OCI-LY7 (cell line): ENCODE measurements at regions not wholly inside any gene's neighbourhood (a gene's known extent, or its start where the extent isn't known, plus 50 kb on each side); places are given as distances from the start of the nearest gene placed in this dataset.

Experiments
- BruUV-seq: library from RNA; stranded (reverse); fragments of 400-500 nt; replicated peaks from 2 replicates; lab custom pipeline; 2021; lab: Mats Ljungman, UMichigan
- CTCF ChIA-PET: fragments of 300-600 bp; sonication (Branson Sonifier 250); formaldehyde crosslinking; loops from one replicate; lab custom pipeline; 2022; ENCODE audit warnings: antibody characterized with exemption; ENCODE audit not compliant: unreplicated experiment; lab: Charles Lee
- POLR2A ChIA-PET: fragments of 300-600 bp; sonication (Branson Sonifier 250); formaldehyde crosslinking; loops from one replicate; lab custom pipeline; 2022; ENCODE audit warnings: antibody characterized with exemption; lab: Charles Lee
- DNase-seq: peaks from one replicate; pipeline ENCODE4 v3.0.0-alpha.2; 2015; ENCODE audit warnings: low spot score
- H2AFZ ChIP-seq: fragments of 200-600 bp; sonication (generic), shearing (Covaris generic); 2 replicates; pipeline ENCODE4 v1.6.1; 2014; ENCODE audit warnings: mild to moderate bottlenecking, antibody characterized with exemption, low read length, moderate library complexity
- H3K27ac ChIP-seq: fragments of 200-600 bp; sonication (generic); 2 replicates; pipeline ENCODE4 v1.5.1; 2014; ENCODE audit warnings: mixed run types, low read depth, mild to moderate bottlenecking, moderate library complexity, low read length, inconsistent platforms; ENCODE audit not compliant: poor library complexity, severe bottlenecking
- H3K36me3 ChIP-seq: fragments of 200-600 bp; sonication (generic); 2 replicates; pipeline ENCODE4 v1.6.1; 2014; ENCODE audit warnings: mild to moderate bottlenecking, antibody characterized with exemption, low read length, moderate library complexity, mixed read lengths; ENCODE audit not compliant: insufficient read depth
- H3K4me1 ChIP-seq: fragments of 200-600 bp; sonication (generic); 2 replicates; pipeline ENCODE4 v1.5.1; 2014; ENCODE audit warnings: mild to moderate bottlenecking, low read length; ENCODE audit not compliant: insufficient read depth, poor library complexity, severe bottlenecking
- H3K4me2 ChIP-seq: fragments of 200-600 bp; sonication (generic); 2 replicates; pipeline ENCODE4 v1.6.1; 2014; ENCODE audit warnings: mild to moderate bottlenecking, low read length
- H3K4me3 ChIP-seq: fragments of 200-600 bp; sonication (generic); 2 replicates; pipeline ENCODE4 v1.5.1; 2014; ENCODE audit warnings: mild to moderate bottlenecking, low read depth, low read length; ENCODE audit not compliant: poor library complexity, severe bottlenecking
- H3K79me2 ChIP-seq: fragments of 200-600 bp; sonication (generic); 2 replicates; pipeline ENCODE4 v1.6.1; 2016; ENCODE audit warnings: low read depth, mild to moderate bottlenecking, low read length, moderate library complexity, mixed read lengths; ENCODE audit not compliant: insufficient read depth
- H3K9me2 ChIP-seq: fragments of 200-600 bp; sonication (generic); 2 replicates; pipeline ENCODE4 v1.6.1; 2016; ENCODE audit warnings: mild to moderate bottlenecking, low read length, mixed read lengths; ENCODE audit not compliant: insufficient read depth
- H3K9me3 ChIP-seq: fragments of 200-600 bp; sonication (generic); 2 replicates; pipeline ENCODE4 v1.6.1; 2014; ENCODE audit warnings: mild to moderate bottlenecking, mixed run types, low read length, mixed read lengths
- H4K20me1 ChIP-seq: fragments of 200-600 bp; sonication (generic); 2 replicates; pipeline ENCODE4 v1.6.1; 2014; ENCODE audit warnings: mild to moderate bottlenecking, antibody characterized with exemption, low read length, moderate library complexity, mixed read lengths; ENCODE audit not compliant: insufficient read depth
- CTCF ChIP-seq: fragments of 200-600 bp; sonication (generic); conservative IDR thresholded peaks from 2 replicates; pipeline ENCODE4 v1.5.1; 2014; ENCODE audit warnings: mild to moderate bottlenecking, antibody characterized with exemption, low read length, moderate library complexity, mixed read lengths
- EZH2phosphoT487 ChIP-seq: fragments of 200-600 bp; sonication (generic); IDR thresholded peaks from 2 replicates; pipeline ENCODE4 v1.6.1; 2018; ENCODE audit warnings: low read depth, borderline replicate concordance, mild to moderate bottlenecking, mixed run types, antibody characterized with exemption, low read length, moderate library complexity, mixed read lengths
- intact Hi-C: fragments of 100-400 bp; cut with micrococcal nuclease; formaldehyde crosslinking; loops from one replicate; pipeline ENCODE4 v1.10.0; 2022; ENCODE audit not compliant: unreplicated experiment

- Histone ChIP-seq H4K20me1 (no peaks in the 10 kb centered on the region), H3K4me2 (no peak overlapping the region), H3K27ac (no peak overlapping the region), H3K36me3 (no peaks in the 10 kb centered on the region), H3K4me3 (no peak overlapping the region), H3K79me2 (no peaks in the 10 kb centered on the region), H2AFZ (no peak overlapping the region), H3K9me2 (no peaks in the 10 kb centered on the region), H3K9me3 (no peaks in the 10 kb centered on the region), H3K4me1 (no peaks in the 10 kb centered on the region)
- POLR2A ChIA-PET, result interaction anchor here (1.2 kb wide), 1 partner anchor 27 kb away, joined by 3 read pairs; no protein-coding TSS in a partner anchor
- CTCF ChIA-PET, result no interaction called here
- TF ChIP-seq CTCF (no peak), EZH2phosphoT487 (no peak)
- DNase-seq, result no peak
- BruUV-seq, result no TSS peak
- intact Hi-C loops, result no loop called here
Observed at GRCh38 chr16:54805648-54806047, 125.0 kb upstream of the IRX5 start.

GRCh38 chr16:54801057-54801844 lies 129.4 kb upstream of the IRX5 start:
- ChIA-PET CTCF (no interaction called here), POLR2A (no interaction called here)
- Histone ChIP-seq H3K9me2 (no peaks in the 10 kb centered on the region), H4K20me1 (no peaks in the 10 kb centered on the region), H2AFZ (no peak overlapping the region), H3K4me1 (no peaks in the 10 kb centered on the region), H3K9me3 (no peaks in the 10 kb centered on the region), H3K4me3 (no peak overlapping the region), H3K79me2 (no peaks in the 10 kb centered on the region), H3K27ac (no peak overlapping the region), H3K4me2 (no peak overlapping the region), H3K36me3 (no peaks in the 10 kb centered on the region)
- DNase-seq, result no peak
- no TSS peak for BruUV-seq
- intact Hi-C loops, result no loop called here
- no peak for TF ChIP-seq CTCF
- TF ChIP-seq EZH2phosphoT487, result no peak

GRCh38 chr16:54798267-54798666 lies 132.4 kb upstream of the IRX5 start:
- Histone ChIP-seq H3K4me1 (no peaks in the 10 kb centered on the region), H3K9me3 (no peaks in the 10 kb centered on the region), H3K9me2 (no peaks in the 10 kb centered on the region), H3K79me2 (no peaks in the 10 kb centered on the region), H4K20me1 (no peaks in the 10 kb centered on the region), H2AFZ (no peak overlapping the region), H3K4me3 (no peak overlapping the region), H3K36me3 (no peaks in the 10 kb centered on the region), H3K4me2 (no peak overlapping the region), H3K27ac (no peak overlapping the region)
- intact Hi-C loops, result no loop called here
- TF ChIP-seq EZH2phosphoT487, result no peak
- TF ChIP-seq CTCF, result no peak
- ChIA-PET CTCF (no interaction called here), POLR2A (no interaction called here)
- no TSS peak for BruUV-seq
- no peak for DNase-seq
